Fibroblast of skin of right quadriceps (primary cell): ENCODE measurements at regions not wholly inside any gene's neighbourhood (a gene's known extent, or its start where the extent isn't known, plus 50 kb on each side); places are given as distances from the start of the nearest gene placed in this dataset.
"Not testable (repeated sequence)": the region's sequence is repeated elsewhere in the genome, so short reads cannot be mapped to it uniquely, and the experiment has no call there.

ENCODE experiments used
- DNase-seq: peaks from one replicate; pipeline ENCODE4 v3.0.0-alpha.2; 2013

GRCh38 chr19:30690935-30691818, 319.0 kb downstream of the ZNF536 start:
- no peak for DNase-seq

- no peak for DNase-seq
Measured at GRCh38 chr19:30690525-30690924, 318.3 kb downstream of the ZNF536 start.

- DNase-seq = no peak
Measured at GRCh38 chr19:30689474-30689873, 317.3 kb downstream of the ZNF536 start.

GRCh38 chr19:30688696-30689095, 316.5 kb downstream of the ZNF536 start:
- no peak for DNase-seq

GRCh38 chr19:30686826-30687566, 314.8 kb downstream of the ZNF536 start:
- DNase-seq = no peak

- peak; percentile 60 for DNase-seq
Measured at GRCh38 chr19:30686176-30686820, 314.1 kb downstream of the ZNF536 start.

GRCh38 chr19:30685426-30686000, 313.3 kb downstream of the ZNF536 start:
- no peak for DNase-seq

- no peak for DNase-seq
Measured at GRCh38 chr19:30684613-30685012, 312.4 kb downstream of the ZNF536 start.

GRCh38 chr19:30682999-30683536, 310.9 kb downstream of the ZNF536 start:
- peak; percentile 87 for DNase-seq

GRCh38 chr19:30682146-30682998, 310.2 kb downstream of the ZNF536 start:
- DNase-seq = no peak

- no peak for DNase-seq
Measured at GRCh38 chr19:30681162-30682100, 309.2 kb downstream of the ZNF536 start.

- not testable (repeated sequence) for DNase-seq
Measured at GRCh38 chr19:30680399-30680798, 308.2 kb downstream of the ZNF536 start.

GRCh38 chr19:30679789-30680188, 307.6 kb downstream of the ZNF536 start:
- DNase-seq = no peak

GRCh38 chr19:30679153-30679702, 307.0 kb downstream of the ZNF536 start:
- no peak for DNase-seq

- no peak for DNase-seq
Measured at GRCh38 chr19:30678168-30678567, 306.0 kb downstream of the ZNF536 start.

- DNase-seq = no peak
Measured at GRCh38 chr19:30677702-30678101, 305.5 kb downstream of the ZNF536 start.

GRCh38 chr19:30676990-30677679, 305.0 kb downstream of the ZNF536 start:
- DNase-seq = no peak

- no peak for DNase-seq
Measured at GRCh38 chr19:30675086-30675485, 302.9 kb downstream of the ZNF536 start.

- DNase-seq = no peak
Measured at GRCh38 chr19:30674656-30675055, 302.5 kb downstream of the ZNF536 start.

- DNase-seq = no peak
Measured at GRCh38 chr19:30673336-30673735, 301.2 kb downstream of the ZNF536 start.
